ENCODE measurements at regions not wholly inside any gene's neighbourhood (a gene's known extent, or its start where the extent isn't known, plus 50 kb on each side); places are given as distances from the start of the nearest gene placed in this dataset.
"Not testable (repeated sequence)": the region's sequence is repeated elsewhere in the genome, so short reads cannot be mapped to it uniquely, and the experiment has no call there.

- TF ChIP-seq MYBL2 (IDR thresholded peaks at IDR 0.05; ENCODE audit: low read depth); MYBL2 (CRISPR knock-in tag; IDR thresholded peaks at IDR 0.05; ENCODE audit: borderline replicate concordance); JUND (IDR thresholded peaks at IDR 0.05; ENCODE audit: borderline replicate concordance, low read depth, low read length); JUND (tag; IDR thresholded peaks at IDR 0.05; ENCODE audit: borderline replicate concordance, low read depth, low read length); ZBTB43 (CRISPR knock-in tag; IDR thresholded peaks at IDR 0.05); RBM39 (optimal IDR thresholded peaks at IDR 0.05; ENCODE audit: low read depth, low read length); ATF3 (IDR thresholded peaks at IDR 0.05); ATF3 (CRISPR knock-in tag; conservative IDR thresholded peaks at IDR 0.05); THAP7 (CRISPR knock-in tag; IDR thresholded peaks at IDR 0.05); ZEB2 (IDR thresholded peaks at IDR 0.05); CBX3 (IDR thresholded peaks at IDR 0.05; ENCODE audit: borderline replicate concordance in 1 of 2, low read length in 2 of 2): not testable (repeated sequence)
Measured at GRCh38 chr21:8775591-8776215, 1745.7 kb upstream of the TPTE start.
